ENCODE measurements at regions not wholly inside any gene's neighbourhood (a gene's known extent, or its start where the extent isn't known, plus 50 kb on each side); places are given as distances from the start of the nearest gene placed in this dataset.

DNA sequence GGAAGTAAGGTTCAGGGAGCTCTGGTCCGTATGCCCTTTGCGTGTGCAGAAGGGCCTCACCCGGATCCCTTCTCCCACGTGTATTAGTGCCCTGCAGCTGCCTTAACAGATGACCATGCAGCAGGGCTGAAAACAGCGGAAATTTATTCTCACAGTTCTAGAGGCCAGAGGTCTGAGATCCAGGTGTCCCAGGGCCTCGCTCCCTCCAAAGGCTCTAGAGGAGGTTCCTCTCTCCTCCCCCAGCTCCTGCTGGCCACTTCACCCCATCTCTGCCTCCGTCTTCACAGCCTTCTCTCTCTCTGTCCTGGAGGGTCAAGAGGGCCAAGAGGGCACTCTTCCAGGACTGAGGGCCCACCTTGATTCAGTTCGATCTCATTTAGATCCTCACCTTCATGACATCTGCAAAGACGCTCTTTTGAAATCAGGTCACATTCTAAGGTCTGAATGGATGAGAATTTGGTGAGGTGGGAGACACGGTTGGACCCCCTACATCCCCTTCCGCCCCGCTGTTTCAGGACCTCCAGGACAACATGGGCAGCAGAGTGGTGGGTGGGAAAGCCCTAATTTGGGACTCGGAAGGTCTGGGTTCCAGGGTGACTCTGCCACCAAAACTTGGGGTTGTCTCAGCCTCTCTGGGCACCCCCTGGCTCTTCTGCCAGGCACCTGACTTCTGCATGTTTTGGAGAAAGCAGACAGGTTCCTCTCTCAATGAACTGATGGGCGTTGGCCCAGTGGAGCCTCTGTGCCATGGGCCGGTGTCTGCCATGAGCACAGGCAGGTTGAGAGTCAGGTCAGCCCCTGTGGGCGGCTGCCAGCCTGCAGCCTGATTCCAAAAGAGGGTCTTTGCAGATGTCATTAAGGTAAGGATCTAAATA, 361.2 kb downstream of the SEC14L1 start:
- intact Hi-C loops (cut with DNase I), result no loop called here
- DNase-seq (no peak), ATAC-seq (no peak)
- peaks cover 0 to 48% (median 0%) of the 10 kb centered on the region in 9 donors for H3K36me3 ChIP-seq
- H3K4me1 ChIP-seq, result peaks cover 0 to 8% (median 0%) of the 10 kb centered on the region in 9 donors
- no peak overlapping the region for H3K4me3 ChIP-seq
- H3K27me3 ChIP-seq, result no peaks in the 10 kb centered on the region
- H3K27ac ChIP-seq, result no peak overlapping the region
- 92 to 93% methylated on average over 16 of the region's 16 CpGs for WGBS, 2 donors
- TF ChIP-seq, protein P1, sequence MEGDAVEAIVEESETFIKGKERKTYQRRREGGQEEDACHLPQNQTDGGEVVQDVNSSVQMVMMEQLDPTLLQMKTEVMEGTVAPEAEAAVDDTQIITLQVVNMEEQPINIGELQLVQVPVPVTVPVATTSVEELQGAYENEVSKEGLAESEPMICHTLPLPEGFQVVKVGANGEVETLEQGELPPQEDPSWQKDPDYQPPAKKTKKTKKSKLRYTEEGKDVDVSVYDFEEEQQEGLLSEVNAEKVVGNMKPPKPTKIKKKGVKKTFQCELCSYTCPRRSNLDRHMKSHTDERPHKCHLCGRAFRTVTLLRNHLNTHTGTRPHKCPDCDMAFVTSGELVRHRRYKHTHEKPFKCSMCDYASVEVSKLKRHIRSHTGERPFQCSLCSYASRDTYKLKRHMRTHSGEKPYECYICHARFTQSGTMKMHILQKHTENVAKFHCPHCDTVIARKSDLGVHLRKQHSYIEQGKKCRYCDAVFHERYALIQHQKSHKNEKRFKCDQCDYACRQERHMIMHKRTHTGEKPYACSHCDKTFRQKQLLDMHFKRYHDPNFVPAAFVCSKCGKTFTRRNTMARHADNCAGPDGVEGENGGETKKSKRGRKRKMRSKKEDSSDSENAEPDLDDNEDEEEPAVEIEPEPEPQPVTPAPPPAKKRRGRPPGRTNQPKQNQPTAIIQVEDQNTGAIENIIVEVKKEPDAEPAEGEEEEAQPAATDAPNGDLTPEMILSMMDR (IDR thresholded peaks at IDR 0.05), result no peak
- H3K9me3 ChIP-seq, result no peaks in the 10 kb centered on the region

DNA sequence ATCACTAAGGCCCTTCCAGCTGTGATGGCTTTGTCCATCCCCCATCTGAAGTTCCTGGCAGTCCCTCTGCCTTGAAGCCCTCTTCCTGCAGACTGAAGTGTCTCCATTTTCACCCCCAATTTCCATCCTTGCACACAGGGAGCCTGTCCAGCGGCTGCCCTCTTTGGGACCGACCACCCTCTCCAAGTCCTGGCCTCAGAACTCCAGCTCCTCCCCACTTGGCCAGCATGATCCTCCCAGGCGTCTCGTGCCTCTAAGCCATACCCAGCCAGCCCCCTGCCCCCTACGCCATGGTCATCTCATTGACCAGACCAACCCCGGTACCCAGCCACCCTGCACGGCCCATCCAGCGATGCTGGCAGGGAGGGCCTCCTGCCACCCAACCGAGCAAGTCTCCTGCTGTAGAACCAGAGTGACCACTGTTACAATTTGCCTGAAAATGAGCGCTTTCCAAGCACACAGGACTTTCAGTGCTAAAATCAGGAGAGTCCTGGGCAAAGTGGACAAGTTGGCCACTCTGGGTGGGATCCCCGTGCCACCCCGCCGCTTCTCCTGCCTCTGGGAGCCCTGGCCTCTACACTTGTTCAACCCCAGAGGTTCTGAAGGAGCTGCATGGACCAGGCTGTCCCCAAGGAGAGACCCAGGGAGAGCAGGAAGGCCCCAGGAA, 362.0 kb downstream of the SEC14L1 start:
- WGBS, 2 donors, result 90 to 92% methylated on average over 13 of the region's 13 CpGs
- TF ChIP-seq, protein P1 (IDR thresholded peaks at IDR 0.05), result no peak
- DNase-seq (no peak), ATAC-seq (no peak)
- no peak overlapping the region for H3K27ac ChIP-seq
- H3K4me1 ChIP-seq, result peaks cover 0 to 8% (median 0%) of the 10 kb centered on the region in 9 donors
- no peaks in the 10 kb centered on the region for H3K27me3 ChIP-seq
- H3K4me3 ChIP-seq, result no peak overlapping the region
- intact Hi-C loops (cut with DNase I), result no loop called here
- H3K9me3 ChIP-seq, result no peaks in the 10 kb centered on the region
- H3K36me3 ChIP-seq, result peaks cover 0 to 40% (median 0%) of the 10 kb centered on the region in 9 donors

DNA sequence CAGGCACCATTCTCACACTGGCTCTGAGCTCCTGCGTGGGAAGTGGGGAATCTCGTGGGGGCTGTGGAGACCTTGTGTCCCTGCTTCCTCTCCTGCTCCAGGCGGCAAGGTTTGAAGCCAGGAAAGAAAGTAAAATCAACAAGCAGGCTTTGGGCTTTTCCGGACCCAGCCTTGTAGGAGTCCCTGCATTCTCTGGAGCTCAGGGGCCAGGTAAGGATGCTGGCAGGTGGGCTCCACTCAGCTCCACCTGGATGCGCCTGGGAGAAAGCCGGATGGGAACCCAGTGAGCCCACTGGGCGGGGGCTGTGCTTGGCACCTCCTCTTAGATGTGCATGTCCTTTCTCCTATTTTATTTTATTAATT, 362.5 kb downstream of the SEC14L1 start:
- Histone ChIP-seq H3K4me3 (no peak overlapping the region), H3K9me3 (no peaks in the 10 kb centered on the region), H3K27ac (no peak overlapping the region), H3K27me3 (no peaks in the 10 kb centered on the region), H3K4me1 (peaks cover 0 to 8% (median 0%) of the 10 kb centered on the region in 9 donors), H3K36me3 (peaks cover 0 to 35% (median 0%) of the 10 kb centered on the region in 9 donors)
- TF ChIP-seq, protein P1 (IDR thresholded peaks at IDR 0.05), result no peak
- 82 to 85% methylated on average over 7 of the region's 7 CpGs for WGBS, 2 donors
- intact Hi-C loops (cut with DNase I), result no loop called here
- ATAC-seq (no peak), DNase-seq (no peak)

DNA sequence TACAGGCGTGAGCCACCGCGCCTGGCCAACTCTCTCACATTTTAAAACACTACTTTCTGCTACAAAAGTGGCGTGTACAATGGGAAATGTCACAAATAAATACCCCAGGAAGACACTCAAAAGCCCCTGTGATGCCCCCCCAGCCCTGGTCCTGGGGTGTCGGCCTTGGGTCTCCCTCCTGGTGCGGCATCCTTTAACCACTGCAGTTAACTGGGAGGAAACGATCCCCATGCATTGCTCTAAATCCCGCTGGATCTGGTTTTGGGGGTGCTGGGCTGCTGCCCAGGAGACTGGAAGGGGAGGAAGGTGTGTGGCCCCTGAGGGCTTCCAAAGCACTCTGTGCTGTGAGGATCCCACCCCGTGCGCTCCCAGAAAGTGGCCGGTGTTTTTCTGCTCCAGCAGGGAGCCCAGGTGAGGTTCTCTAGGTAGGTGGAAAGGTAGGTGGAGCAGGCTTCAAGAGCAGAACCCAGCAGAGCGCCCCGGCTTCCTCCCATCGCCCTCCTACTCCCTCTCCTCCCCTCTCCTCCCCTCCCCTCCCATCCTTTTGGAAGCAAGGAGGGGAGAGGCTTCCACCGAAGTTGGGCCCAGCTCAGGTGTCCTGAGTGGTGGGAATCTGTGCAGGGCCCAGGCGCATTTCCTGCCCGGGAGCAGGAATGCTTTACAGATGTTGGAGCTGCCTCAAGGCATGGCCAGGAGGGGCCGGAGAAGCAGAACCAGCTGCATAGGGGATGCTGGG, 363.3 kb downstream of the SEC14L1 start:
- Histone ChIP-seq H3K4me1 (peaks cover 0 to 8% (median 0%) of the 10 kb centered on the region in 9 donors), H3K36me3 (peaks cover 0 to 28% (median 0%) of the 10 kb centered on the region in 9 donors), H3K4me3 (no peak overlapping the region), H3K9me3 (no peaks in the 10 kb centered on the region), H3K27me3 (no peaks in the 10 kb centered on the region), H3K27ac (no peak overlapping the region)
- no peak for ATAC-seq
- WGBS, 2 donors, result 86 to 88% methylated on average over 18 of the region's 18 CpGs
- intact Hi-C loops (cut with DNase I), result no loop called here
- no peak for DNase-seq
- TF ChIP-seq, protein P1 (IDR thresholded peaks at IDR 0.05), result no peak
